ENCODE measurements at regions not wholly inside any gene's neighbourhood (a gene's known extent, or its start where the extent isn't known, plus 50 kb on each side); places are given as distances from the start of the nearest gene placed in this dataset.

- no peak for TF ChIP-seq POGZ (CRISPR knock-in tag; IDR thresholded peaks at IDR 0.05)
- TF ChIP-seq JUND (CRISPR knock-in tag; IDR thresholded peaks at IDR 0.05) = no peak
- no peak for TF ChIP-seq POLR2AphosphoS5 (IDR thresholded peaks at IDR 0.05; ENCODE audit: low read depth, low read length)
- TF ChIP-seq CBX5 (CRISPR knock-in tag; IDR thresholded peaks at IDR 0.05; ENCODE audit: borderline replicate concordance) = no peak
Measured at GRCh38 chr13:86142080-86142479, 342.9 kb upstream of the SLITRK6 start.

Measured in HepG2 (cell line).